Glomerular visceral epithelial cell (primary cell): ENCODE measurements at regions not wholly inside any gene's neighbourhood (a gene's known extent, or its start where the extent isn't known, plus 50 kb on each side); places are given as distances from the start of the nearest gene placed in this dataset.
"Not testable (repeated sequence)": the region's sequence is repeated elsewhere in the genome, so short reads cannot be mapped to it uniquely, and the experiment has no call there.

Experiments used
- DNase-seq: peaks from one replicate; pipeline ENCODE4 v3.0.0-alpha.2; 2016; ENCODE audit errors: extremely low spot score

- no peak for DNase-seq
Measured at GRCh38 chrX:127207326-127207725, 387.8 kb downstream of the PRR32 start.

- DNase-seq: not testable (repeated sequence)
Measured at GRCh38 chrX:127221821-127222220, 402.3 kb downstream of the PRR32 start.

DNA sequence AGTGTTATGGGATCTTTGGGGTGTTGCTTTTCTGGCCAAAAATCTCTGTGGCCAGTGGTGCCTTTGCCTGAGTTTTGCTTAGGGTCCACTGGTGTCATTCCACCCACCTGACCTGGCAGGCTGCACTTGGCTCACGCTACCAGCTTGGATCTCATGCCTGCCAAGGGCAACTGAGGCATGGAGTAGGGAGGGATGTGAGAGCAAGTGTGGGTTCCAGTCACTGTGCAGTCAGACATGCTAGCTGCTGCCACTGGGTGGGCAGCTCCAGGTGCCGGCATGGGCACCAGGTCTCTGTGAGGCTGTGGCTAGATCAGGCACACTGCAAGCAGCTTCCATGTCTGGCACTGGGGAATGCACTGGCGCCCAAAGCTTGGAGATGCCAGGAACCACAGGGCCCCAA, 424.1 kb downstream of the PRR32 start:
- DNase-seq: no peak

DNA sequence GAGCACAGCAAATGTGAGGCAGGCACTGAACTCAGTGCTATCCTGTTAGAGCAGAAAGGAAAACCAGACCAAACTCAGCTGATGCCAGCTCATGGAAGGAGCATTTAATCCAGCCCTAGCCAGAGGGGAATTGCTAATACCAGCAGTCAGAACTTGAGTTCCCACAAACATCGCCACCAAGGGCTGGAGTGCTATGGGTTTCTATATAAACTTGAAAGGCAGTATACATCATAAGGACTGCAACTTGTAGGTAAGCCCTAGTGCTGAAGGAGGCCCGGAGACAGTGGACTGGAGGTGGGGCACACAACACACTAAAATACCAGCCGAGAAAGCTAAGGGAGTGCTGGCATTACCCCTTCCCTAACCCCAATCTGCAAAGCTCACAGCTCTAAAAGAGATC, 440.2 kb downstream of the PRR32 start:
- no peak for DNase-seq

- DNase-seq: no peak
Measured at GRCh38 chrX:127276326-127276725, 456.8 kb downstream of the PRR32 start.

- no peak for DNase-seq
Measured at GRCh38 chrX:127300511-127300910, 481.0 kb downstream of the PRR32 start.

GRCh38 chrX:127302841-127303240, 483.3 kb downstream of the PRR32 start:
- no peak for DNase-seq

DNA sequence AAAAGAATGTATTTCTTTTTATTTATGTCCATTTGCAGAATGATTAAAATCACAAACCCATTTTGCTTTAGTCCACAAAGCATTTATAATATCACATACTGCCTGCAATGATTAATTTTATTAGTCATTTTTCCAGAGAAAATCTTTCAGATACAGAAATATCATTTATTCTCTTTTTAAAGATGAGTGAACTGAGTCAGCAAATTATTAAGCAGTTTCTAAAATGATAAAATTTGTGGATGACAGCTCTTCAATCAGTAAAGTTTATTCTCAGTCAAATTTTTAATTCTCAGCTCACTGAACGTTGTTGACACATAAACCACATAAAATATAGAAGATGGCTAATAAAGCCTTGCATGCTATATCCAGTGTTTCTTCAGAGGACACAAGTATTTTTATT, 485.5 kb downstream of the PRR32 start:
- no peak for DNase-seq

DNA sequence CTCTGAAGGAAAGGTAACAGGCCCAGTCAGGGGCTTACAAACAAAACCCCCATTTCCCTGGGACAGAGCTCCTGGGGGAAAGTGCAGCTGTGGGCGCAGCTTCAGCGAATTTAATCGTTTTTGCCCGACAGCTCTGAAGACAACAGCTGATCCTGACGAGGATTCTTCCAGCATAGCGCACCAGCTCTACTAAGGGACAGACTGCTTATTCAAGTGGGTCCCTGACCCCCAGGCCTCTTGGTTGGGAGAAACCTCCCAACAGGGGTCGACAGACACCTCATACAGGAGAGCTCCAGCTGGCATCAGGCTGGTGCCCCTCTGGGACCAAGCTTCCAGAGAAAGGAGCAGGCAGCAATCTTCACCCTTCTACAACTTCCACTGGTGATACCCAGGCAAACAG, 486.7 kb downstream of the PRR32 start:
- DNase-seq: no peak

- no peak for DNase-seq
Measured at GRCh38 chrX:127313635-127314034, 494.1 kb downstream of the PRR32 start.

- DNase-seq: no peak
Measured at GRCh38 chrX:127317159-127317558, 497.6 kb downstream of the PRR32 start.

GRCh38 chrX:127324128-127324527, 504.6 kb downstream of the PRR32 start:
- no peak for DNase-seq
